Astrocyte of the cerebellum (primary cell): ENCODE measurements at regions not wholly inside any gene's neighbourhood (a gene's known extent, or its start where the extent isn't known, plus 50 kb on each side); places are given as distances from the start of the nearest gene placed in this dataset.

Experiments
- DNase-seq: peaks from one replicate; pipeline ENCODE4 v3.0.0-alpha.2; 2011; ENCODE audit warnings: low read depth
- H3K4me3 ChIP-seq: 2 replicates; pipeline ENCODE4 v1.5.1; 2011; ENCODE audit warnings: mild to moderate bottlenecking, low read depth, low read length, moderate library complexity
- in situ Hi-C: cut with HindIII; loops from 2 replicates; pipeline ENCODE4 v1.10.0; 2017; ENCODE audit warnings: low sequenced_read_pairs
- TF ChIP-seq, protein P1 (sequence below): IDR thresholded peaks from 2 replicates; pipeline ENCODE4 v1.5.1; 2012; ENCODE audit warnings: low read length, low read depth, moderate library complexity, mild to moderate bottlenecking; ENCODE audit errors: missing control alignments

DNA sequence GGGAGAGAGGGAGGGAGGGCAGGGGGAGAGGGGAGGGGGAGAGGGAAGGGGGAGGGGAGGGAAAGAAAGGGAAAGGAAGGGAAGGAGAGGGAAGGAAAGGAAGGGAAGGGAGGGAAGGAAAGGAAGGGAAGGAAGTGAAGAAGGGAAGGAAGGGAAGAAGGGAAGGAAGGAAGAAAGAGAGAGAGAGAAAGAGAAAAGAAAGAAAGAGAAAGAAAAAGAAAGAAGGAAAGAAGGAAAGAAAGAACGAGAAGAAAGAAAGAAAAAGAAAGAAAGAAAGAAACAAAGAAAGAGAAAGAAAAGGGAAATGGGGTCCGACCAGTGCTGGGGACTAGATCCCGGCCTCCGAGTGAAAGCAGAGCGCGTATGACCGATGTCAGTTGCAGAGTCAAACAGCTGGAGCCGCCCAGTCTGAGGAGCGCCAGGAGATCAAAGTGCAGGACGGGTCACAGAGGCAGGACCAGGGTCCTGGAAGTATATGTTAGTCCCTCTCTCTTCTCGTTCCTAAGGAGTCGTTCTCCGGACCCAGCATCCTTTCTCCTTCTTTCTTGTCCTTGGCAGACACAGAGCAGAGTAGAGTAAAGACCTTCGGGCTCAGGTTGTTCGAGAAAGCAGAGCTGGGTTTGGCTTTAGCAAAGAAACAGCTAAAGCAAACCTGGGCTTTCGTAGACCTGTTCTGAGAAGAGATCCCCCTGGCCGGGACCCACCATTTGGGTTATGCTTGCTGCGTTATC is 305.4 kb upstream of the MSX2 start:
- in situ Hi-C loops, result no loop called here
- no peak for DNase-seq
- H3K4me3 ChIP-seq, result peak overlapping the region; percentile 34
- TF ChIP-seq, protein P1, sequence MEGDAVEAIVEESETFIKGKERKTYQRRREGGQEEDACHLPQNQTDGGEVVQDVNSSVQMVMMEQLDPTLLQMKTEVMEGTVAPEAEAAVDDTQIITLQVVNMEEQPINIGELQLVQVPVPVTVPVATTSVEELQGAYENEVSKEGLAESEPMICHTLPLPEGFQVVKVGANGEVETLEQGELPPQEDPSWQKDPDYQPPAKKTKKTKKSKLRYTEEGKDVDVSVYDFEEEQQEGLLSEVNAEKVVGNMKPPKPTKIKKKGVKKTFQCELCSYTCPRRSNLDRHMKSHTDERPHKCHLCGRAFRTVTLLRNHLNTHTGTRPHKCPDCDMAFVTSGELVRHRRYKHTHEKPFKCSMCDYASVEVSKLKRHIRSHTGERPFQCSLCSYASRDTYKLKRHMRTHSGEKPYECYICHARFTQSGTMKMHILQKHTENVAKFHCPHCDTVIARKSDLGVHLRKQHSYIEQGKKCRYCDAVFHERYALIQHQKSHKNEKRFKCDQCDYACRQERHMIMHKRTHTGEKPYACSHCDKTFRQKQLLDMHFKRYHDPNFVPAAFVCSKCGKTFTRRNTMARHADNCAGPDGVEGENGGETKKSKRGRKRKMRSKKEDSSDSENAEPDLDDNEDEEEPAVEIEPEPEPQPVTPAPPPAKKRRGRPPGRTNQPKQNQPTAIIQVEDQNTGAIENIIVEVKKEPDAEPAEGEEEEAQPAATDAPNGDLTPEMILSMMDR, result no peak

DNA sequence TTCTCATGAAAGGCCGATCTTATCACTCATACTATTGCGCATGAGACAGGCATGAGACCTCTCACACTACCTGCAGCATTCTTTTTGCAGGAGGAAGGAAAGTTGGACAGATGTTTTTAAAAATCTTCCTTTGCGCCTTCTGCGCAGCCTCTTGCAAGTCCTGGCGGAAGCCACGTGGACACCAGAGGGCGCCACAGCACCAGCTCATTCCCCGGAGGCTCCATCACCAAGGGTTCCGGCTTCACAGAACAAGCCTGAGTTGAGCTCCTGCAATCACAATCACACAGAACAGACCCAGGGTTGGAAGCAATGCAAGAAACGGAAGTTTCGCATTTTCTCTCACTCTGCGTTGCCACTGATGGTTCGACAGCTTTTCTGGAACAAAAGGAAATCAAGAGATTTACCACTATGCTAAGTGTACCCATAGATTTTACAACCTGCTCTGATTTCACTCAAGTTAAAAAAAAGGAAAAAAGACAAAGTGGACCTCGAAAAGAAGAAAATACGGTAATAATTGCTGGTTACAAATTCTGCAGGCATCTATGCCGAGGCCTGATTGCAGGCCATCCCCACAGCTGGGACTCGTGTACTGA is 304.7 kb upstream of the MSX2 start:
- H3K4me3 ChIP-seq, result peak overlapping the region; percentile 34
- peak; percentile 95 for DNase-seq
- TF ChIP-seq, protein P1, result peak; percentile 90
- in situ Hi-C loops, result no loop called here

DNA sequence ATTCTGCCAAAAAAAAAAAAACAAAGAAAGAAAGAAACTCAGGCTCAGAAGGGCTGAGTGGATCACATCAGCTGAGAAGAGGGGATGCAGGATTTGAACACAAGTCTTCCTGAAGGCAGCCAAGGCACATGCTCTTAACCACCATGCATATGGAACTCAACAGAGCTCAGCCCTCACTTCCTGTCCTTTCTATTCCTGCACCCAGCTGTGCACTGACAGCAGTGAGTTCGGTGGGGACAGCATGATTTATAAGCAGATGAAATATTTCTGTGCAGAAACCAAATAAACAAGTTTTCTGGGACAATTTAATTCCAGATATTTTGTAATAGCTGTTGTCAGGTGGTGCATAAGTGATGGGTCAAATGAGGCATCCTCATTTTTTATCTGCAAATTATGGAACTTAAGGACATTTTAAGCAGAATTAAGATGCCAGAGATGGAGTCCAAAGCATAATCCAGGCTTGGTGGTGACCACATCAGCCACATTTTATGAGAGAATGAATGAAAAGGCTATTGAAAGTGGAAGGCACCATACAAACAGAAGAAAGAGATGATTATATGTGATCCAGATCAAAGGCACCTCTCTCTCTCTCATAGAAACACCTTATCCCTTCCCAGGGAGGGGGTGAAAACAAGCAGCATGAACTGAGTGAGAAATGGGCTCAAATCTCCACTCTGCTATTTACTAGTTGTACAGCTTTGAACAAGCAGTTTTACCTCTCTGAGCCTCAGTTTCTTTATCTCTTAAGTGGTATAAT is 303.6 kb upstream of the MSX2 start:
- TF ChIP-seq, protein P1, result no peak
- in situ Hi-C loops, result no loop called here
- H3K4me3 ChIP-seq, result no peak overlapping the region

DNA sequence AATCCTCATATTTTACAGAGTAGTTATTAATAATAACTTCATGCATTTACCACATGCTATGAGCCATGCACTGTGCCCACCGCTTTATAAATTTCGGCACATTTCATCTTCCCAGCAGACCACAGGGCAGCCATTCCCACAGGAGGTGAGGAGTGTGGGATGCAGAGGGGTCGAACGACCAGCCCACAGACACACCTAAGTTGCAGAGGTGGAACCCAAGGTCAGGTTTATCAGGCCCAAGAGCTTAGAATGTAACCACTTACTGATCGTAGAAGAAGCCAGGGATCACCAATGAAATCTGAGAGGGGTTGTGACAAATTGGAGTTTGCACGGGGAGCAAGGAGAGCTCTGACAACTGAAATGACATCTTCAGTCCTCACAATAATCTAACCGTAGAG is 303.0 kb upstream of the MSX2 start:
- DNase-seq, result no peak
- in situ Hi-C loops, result no loop called here
- H3K4me3 ChIP-seq, result no peak overlapping the region
- TF ChIP-seq, protein P1, result no peak

More for the DNA sequence above, 303.6 kb upstream of the MSX2 start:
- DNase-seq, result no peak

DNA sequence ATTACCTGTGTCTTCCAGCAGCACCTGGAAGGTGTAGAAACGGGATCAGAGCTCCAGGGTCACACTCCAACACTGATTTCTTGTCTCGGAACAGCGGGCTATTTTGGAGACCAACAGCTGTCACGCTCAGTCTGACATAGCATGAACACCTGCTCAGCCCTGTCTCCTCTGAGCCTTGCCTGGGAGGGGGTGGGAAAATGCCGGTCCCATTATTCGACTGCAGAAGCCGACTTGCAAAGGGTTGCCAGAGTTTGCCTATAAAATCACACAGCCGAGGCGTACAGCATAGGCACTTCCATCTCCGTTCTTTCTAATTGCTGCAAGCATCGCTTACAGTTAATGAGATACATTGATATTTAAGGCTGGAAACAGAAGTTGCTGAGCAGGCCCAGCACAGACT is 300.8 kb upstream of the MSX2 start:
- H3K4me3 ChIP-seq, result no peak overlapping the region
- TF ChIP-seq, protein P1, result no peak
- no peak for DNase-seq
- in situ Hi-C loops, result no loop called here

DNA sequence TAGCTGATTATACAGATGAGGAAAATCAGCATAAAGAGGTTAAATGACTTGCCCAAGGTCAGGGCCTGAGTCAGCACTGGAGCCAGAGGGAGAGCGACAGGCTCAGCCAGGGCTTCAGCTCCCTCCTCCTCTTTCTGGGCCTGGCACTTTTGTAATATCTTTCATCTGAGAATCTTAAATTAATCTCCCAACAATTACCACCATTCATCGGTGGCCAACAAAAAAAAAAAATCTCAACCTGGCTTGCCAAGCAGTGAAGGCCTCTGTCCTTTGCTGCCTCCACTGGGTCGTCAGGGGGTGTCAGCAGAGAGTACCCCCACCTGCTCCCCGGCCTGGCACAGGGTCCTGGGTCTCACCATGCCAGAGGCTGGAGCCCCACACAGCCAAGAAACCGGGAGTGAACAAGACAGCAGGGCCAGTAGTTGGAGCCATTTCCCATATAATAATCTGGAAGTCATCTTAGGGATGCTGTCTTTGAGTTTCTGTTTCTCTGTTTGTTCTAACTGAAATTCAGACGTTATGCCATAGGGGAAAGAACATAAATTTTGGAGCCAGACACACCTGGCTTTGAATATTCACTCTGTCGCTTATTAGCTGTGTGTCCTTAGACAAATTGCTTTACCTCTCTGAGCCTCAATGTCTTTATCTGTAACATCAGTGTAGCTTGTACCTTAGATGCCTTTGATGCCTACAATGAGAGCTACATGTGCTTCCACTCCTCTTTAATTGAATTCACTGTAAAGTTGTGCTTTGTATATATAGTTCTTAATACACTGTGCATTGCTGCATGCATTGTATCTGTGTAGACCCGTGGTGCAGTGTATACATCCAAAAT is 299.9 kb upstream of the MSX2 start:
- no peak overlapping the region for H3K4me3 ChIP-seq
- DNase-seq, result no peak
- in situ Hi-C loops, result no loop called here
- TF ChIP-seq, protein P1, result peak; percentile 52
